PC-3 (cell line): ENCODE measurements at regions not wholly inside any gene's neighbourhood (a gene's known extent, or its start where the extent isn't known, plus 50 kb on each side); places are given as distances from the start of the nearest gene placed in this dataset.

Source experiments
- ATAC-seq: fragments of 200-7000 bp; cut with Tn5 transposase; 2 replicates; pipeline ENCODE4 v1.9.1; 2020; ENCODE audit warnings: mild to moderate bottlenecking, moderate library complexity
- BruUV-seq: library from RNA; stranded (reverse); fragments of 400-500 nt; replicated peaks from 2 replicates; lab custom pipeline; 2021; lab: Mats Ljungman, UMichigan
- CTCF ChIA-PET: fragments of 300-600 bp; sonication (Branson Sonifier 250); formaldehyde crosslinking; loops from one replicate; lab custom pipeline; 2022; ENCODE audit warnings: antibody characterized with exemption; lab: Charles Lee
- POLR2A ChIA-PET: fragments of 300-600 bp; sonication (Branson Sonifier 250); formaldehyde crosslinking; loops from one replicate; lab custom pipeline; 2022; ENCODE audit warnings: antibody characterized with exemption; ENCODE audit not compliant: unreplicated experiment; lab: Charles Lee
- DNase-seq: peaks from one replicate; pipeline ENCODE4 v3.0.0-alpha.2; 2015
- H2AFZ ChIP-seq: fragments of 300-600 bp; sonication (generic); 2 replicates; pipeline ENCODE4 v1.6.0; 2016; ENCODE audit warnings: antibody characterized with exemption, low read length
- H3F3A ChIP-seq: fragments of 300-600 bp; sonication (generic); one replicate; pipeline ENCODE4 v1.6.0; 2017; ENCODE audit warnings: antibody characterized with exemption, low read length, control low read depth, mild to moderate bottlenecking; ENCODE audit not compliant: unreplicated experiment
- H3K27ac ChIP-seq: fragments of 300-600 bp; sonication (generic); 2 replicates; pipeline ENCODE4 v1.5.1; 2016; ENCODE audit warnings: mild to moderate bottlenecking, low read length
- H3K27me3 ChIP-seq: fragments of 300-600 bp; sonication (generic); 2 replicates; pipeline ENCODE4 v1.6.1; 2016; ENCODE audit warnings: low read length, mixed read lengths
- H3K36me3 ChIP-seq: fragments of 300-600 bp; sonication (generic); 2 replicates; pipeline ENCODE4 v1.6.1; 2016; ENCODE audit warnings: low read depth, mixed run types, low read length, mixed read lengths
- H3K4me1 ChIP-seq: fragments of 300-600 bp; sonication (generic); 2 replicates; pipeline ENCODE4 v1.5.1; 2016; ENCODE audit warnings: low read length; ENCODE audit not compliant: insufficient read depth
- H3K4me2 ChIP-seq: fragments of 300-600 bp; sonication (generic); 2 replicates; pipeline ENCODE4 v1.6.0; 2016; ENCODE audit warnings: low read length
- H3K4me3 ChIP-seq: fragments of 300-600 bp; sonication (generic); 2 replicates; pipeline ENCODE4 v1.5.1; 2016; ENCODE audit warnings: mild to moderate bottlenecking, low read length, mixed read lengths
- H3K79me2 ChIP-seq: fragments of 300-600 bp; sonication (generic); 2 replicates; pipeline ENCODE4 v1.6.1; 2017; ENCODE audit warnings: low read length, mixed read lengths
- H3K9ac ChIP-seq: fragments of 300-600 bp; sonication (generic); 2 replicates; pipeline ENCODE4 v1.6.0; 2016; ENCODE audit warnings: mild to moderate bottlenecking, low read length
- H3K9me2 ChIP-seq: fragments of 300-600 bp; sonication (generic); replicated peaks from 2 replicates; pipeline ENCODE4 v1.6.1; 2016; ENCODE audit warnings: mixed run types, low read length, mixed read lengths
- H3K9me3 ChIP-seq: fragments of 300-600 bp; sonication (generic); 2 replicates; pipeline ENCODE4 v1.6.1; 2016; ENCODE audit warnings: low read length, mixed read lengths
- H4K20me1 ChIP-seq: fragments of 300-600 bp; sonication (generic); 2 replicates; pipeline ENCODE4 v1.6.1; 2016; ENCODE audit warnings: low read length, mixed read lengths
- CTCF ChIP-seq: fragments of 300-600 bp; sonication (generic); conservative IDR thresholded peaks from 2 replicates; pipeline ENCODE4 v1.5.1; 2017; ENCODE audit warnings: antibody characterized with exemption, low read depth, mild to moderate bottlenecking, low read length
- EZH2 ChIP-seq: fragments of 300-600 bp; sonication (generic); IDR thresholded peaks from one replicate; pipeline ENCODE4 v1.6.1; 2017; ENCODE audit warnings: antibody characterized with exemption, mild to moderate bottlenecking, low read length; ENCODE audit not compliant: unreplicated experiment
- EZH2phosphoT487 ChIP-seq: fragments of 300-600 bp; sonication (generic); IDR thresholded peaks from 2 replicates; pipeline ENCODE4 v1.6.1; 2018; ENCODE audit warnings: mild to moderate bottlenecking, antibody characterized with exemption, low read length, borderline replicate concordance
- intact Hi-C: fragments of 100-400 bp; cut with micrococcal nuclease; formaldehyde crosslinking; loops from 2 replicates; pipeline ENCODE4 v1.9.0; 2023

- POLR2A ChIA-PET, result no interaction called here
- no peaks in the 10 kb centered on the region for H3K9me3 ChIP-seq
These were observed 472.3 kb downstream of the LRRC70 start for GRCh38 chr5:63050916-63051315.

GRCh38 chr5:63049935-63050334, 471.3 kb downstream of the LRRC70 start:
- H3K36me3 ChIP-seq, result no peaks in the 10 kb centered on the region
- H3K4me3 ChIP-seq, result no peak overlapping the region
- ChIA-PET POLR2A (no interaction called here), CTCF (no interaction called here)
- H3K79me2 ChIP-seq, result no peaks in the 10 kb centered on the region
- TF ChIP-seq EZH2phosphoT487, result no peak
- no peaks in the 10 kb centered on the region for H4K20me1 ChIP-seq
- H3K27me3 ChIP-seq, result no peaks in the 10 kb centered on the region
- intact Hi-C loops, result no loop called here
- no peak overlapping the region for H3K4me2 ChIP-seq
- no peak overlapping the region for H2AFZ ChIP-seq
- ATAC-seq, result no peak
- H3K4me1 ChIP-seq, result peaks cover 5% of the 10 kb centered on the region; the same call in 1 of the 2 replicates
- no peaks in the 10 kb centered on the region for H3F3A ChIP-seq
- no peaks in the 10 kb centered on the region for H3K9me2 ChIP-seq
- H3K27ac ChIP-seq, result no peak overlapping the region
- no peak overlapping the region for H3K9ac ChIP-seq
- DNase-seq, result no peak
- BruUV-seq, result no TSS peak
- no peaks in the 10 kb centered on the region for H3K9me3 ChIP-seq

More at GRCh38 chr5:63050916-63051315, 472.3 kb downstream of the LRRC70 start:
- Histone ChIP-seq H3K9ac (no peak overlapping the region), H3K79me2 (no peaks in the 10 kb centered on the region), H3K27ac (no peak overlapping the region), H4K20me1 (no peaks in the 10 kb centered on the region), H3K27me3 (no peaks in the 10 kb centered on the region), H3K4me2 (no peak overlapping the region), H3K4me1 (peaks cover 14% of the 10 kb centered on the region; the same call in 1 of the 2 replicates), H3F3A (no peaks in the 10 kb centered on the region), H3K9me2 (no peaks in the 10 kb centered on the region), H3K36me3 (no peaks in the 10 kb centered on the region), H3K4me3 (no peak overlapping the region), H2AFZ (no peak overlapping the region)
- DNase-seq, result no peak
- intact Hi-C loops, result no loop called here
- CTCF ChIA-PET, result no interaction called here
- TF ChIP-seq EZH2phosphoT487, result no peak
- TF ChIP-seq CTCF, result no peak
- no peak for TF ChIP-seq EZH2
- BruUV-seq, result no TSS peak
- no peak for ATAC-seq

GRCh38 chr5:63043792-63044191, 465.2 kb downstream of the LRRC70 start:
- no peak overlapping the region for H2AFZ ChIP-seq
- intact Hi-C loops, result no loop called here
- H3K27ac ChIP-seq, result no peak overlapping the region
- DNase-seq (no peak), ATAC-seq (no peak)
- H3K4me1 ChIP-seq, result no peaks in the 10 kb centered on the region
- H3K9me2 ChIP-seq, result no peaks in the 10 kb centered on the region
- CTCF ChIA-PET, result no interaction called here
- no peak overlapping the region for H3K9ac ChIP-seq
- H3K9me3 ChIP-seq, result no peaks in the 10 kb centered on the region
- no peaks in the 10 kb centered on the region for H3K79me2 ChIP-seq
- TF ChIP-seq EZH2, result no peak
- TF ChIP-seq EZH2phosphoT487, result no peak
- TF ChIP-seq CTCF, result no peak
- POLR2A ChIA-PET, result no interaction called here
- H4K20me1 ChIP-seq, result no peaks in the 10 kb centered on the region
- H3K27me3 ChIP-seq, result no peaks in the 10 kb centered on the region
- H3K4me2 ChIP-seq, result no peak overlapping the region
- H3F3A ChIP-seq, result no peaks in the 10 kb centered on the region
- no TSS peak for BruUV-seq
- no peaks in the 10 kb centered on the region for H3K36me3 ChIP-seq
- H3K4me3 ChIP-seq, result no peak overlapping the region
